BJ (cell line): ENCODE measurements at regions not wholly inside any gene's neighbourhood (a gene's known extent, or its start where the extent isn't known, plus 50 kb on each side); places are given as distances from the start of the nearest gene placed in this dataset.

Source experiments
- CTCF ChIA-PET: fragments of 350-600 bp; formaldehyde crosslinking; extraction: SDS; loops from one replicate; lab custom pipeline; 2021; ENCODE audit warnings: antibody characterized with exemption, inconsistent platforms; lab: Yijun Ruan, JAX
- POLR2A ChIA-PET: fragments of 300-600 bp; sonication (Branson Sonifier 250); formaldehyde crosslinking; extraction: SDS; loops from one replicate; lab custom pipeline; 2021; ENCODE audit warnings: antibody characterized with exemption; lab: Charles Lee
- DNase-seq: peaks from one replicate; pipeline ENCODE4 v3.0.0-alpha.2; 2011; ENCODE audit warnings: low read depth
- H3K27me3 ChIP-seq: 2 replicates; pipeline ENCODE4 v1.6.0; 2011; ENCODE audit warnings: low read length; ENCODE audit not compliant: control insufficient read depth, insufficient read depth
- H3K36me3 ChIP-seq: 2 replicates; pipeline ENCODE4 v1.5.1; 2011; ENCODE audit warnings: low read length; ENCODE audit not compliant: control insufficient read depth, insufficient read depth
- H3K4me3 ChIP-seq: 2 replicates; pipeline ENCODE4 v1.5.1; 2011; ENCODE audit warnings: low read depth, mild to moderate bottlenecking, control low read depth, low read length
- CTCF ChIP-seq: IDR thresholded peaks from 2 replicates; pipeline ENCODE4 v1.5.1; 2011; ENCODE audit warnings: low read depth, mild to moderate bottlenecking, control low read depth, inconsistent platforms, low read length, moderate library complexity; ENCODE audit not compliant: insufficient read depth

- no peak for TF ChIP-seq CTCF
- DNase-seq = no peak
- Histone ChIP-seq H3K27me3 (no peaks in the 10 kb centered on the region), H3K36me3 (no peaks in the 10 kb centered on the region), H3K4me3 (no peak overlapping the region)
- CTCF ChIA-PET = no interaction called here
- POLR2A ChIA-PET = no interaction called here
These were observed 138.7 kb downstream of the IRS2 start for GRCh38 chr13:109647699-109648098.

GRCh38 chr13:109647053-109647452, 139.3 kb downstream of the IRS2 start:
- no peak overlapping the region for H3K4me3 ChIP-seq
- H3K27me3 ChIP-seq = no peaks in the 10 kb centered on the region
- no peak for DNase-seq
- no peak for TF ChIP-seq CTCF
- CTCF ChIA-PET = no interaction called here
- no peaks in the 10 kb centered on the region for H3K36me3 ChIP-seq
- POLR2A ChIA-PET = no interaction called here

GRCh38 chr13:109646423-109646822, 140.0 kb downstream of the IRS2 start:
- DNase-seq = no peak
- ChIA-PET POLR2A (no interaction called here), CTCF (interaction anchor here (1.3 kb wide), 1 partner anchor 20 kb away, joined by 3 read pairs; no protein-coding TSS in a partner anchor)
- Histone ChIP-seq H3K27me3 (no peaks in the 10 kb centered on the region), H3K36me3 (no peaks in the 10 kb centered on the region), H3K4me3 (no peak overlapping the region)
- TF ChIP-seq CTCF = no peak

- ChIA-PET POLR2A (no interaction called here), CTCF (interaction anchor here (1.2 to 1.3 kb wide), 2 partner anchors 16 to 19 kb away, joined by 3 to 4 read pairs; no protein-coding TSS in a partner anchor)
- no peaks in the 10 kb centered on the region for H3K27me3 ChIP-seq
- DNase-seq = no peak
- TF ChIP-seq CTCF = no peak
- no peaks in the 10 kb centered on the region for H3K36me3 ChIP-seq
- H3K4me3 ChIP-seq = no peak overlapping the region
These were observed 140.6 kb downstream of the IRS2 start for GRCh38 chr13:109645831-109646230.

- ChIA-PET CTCF (interaction anchor here (1.2 kb wide), 1 partner anchor 17 kb away, joined by 4 read pairs; no protein-coding TSS in a partner anchor), POLR2A (no interaction called here)
- TF ChIP-seq CTCF = no peak
- DNase-seq = no peak
- H3K27me3 ChIP-seq = no peaks in the 10 kb centered on the region
- H3K4me3 ChIP-seq = no peak overlapping the region
- H3K36me3 ChIP-seq = no peaks in the 10 kb centered on the region
These were observed 141.4 kb downstream of the IRS2 start for GRCh38 chr13:109644956-109645355.
